MM.1S (cell line): ENCODE measurements at regions not wholly inside any gene's neighbourhood (a gene's known extent, or its start where the extent isn't known, plus 50 kb on each side); places are given as distances from the start of the nearest gene placed in this dataset.

ENCODE experiments used
- DNase-seq: peaks from one replicate; pipeline ENCODE4 v3.0.0-alpha.2; 2015
- H2AFZ ChIP-seq: fragments of 300-600 bp; sonication (generic); 2 replicates; pipeline ENCODE4 v1.6.0; 2016; ENCODE audit warnings: antibody characterized with exemption, low read length
- H3F3A ChIP-seq: fragments of 300-600 bp; sonication (generic); 2 replicates; pipeline ENCODE4 v1.6.1; 2016; ENCODE audit warnings: mild to moderate bottlenecking, antibody characterized with exemption, low read length, moderate library complexity, mixed read lengths; ENCODE audit not compliant: insufficient read depth
- H3K27ac ChIP-seq: fragments of 300-600 bp; sonication (generic); 2 replicates; pipeline ENCODE4 v1.5.1; 2016; ENCODE audit warnings: mild to moderate bottlenecking, low read length
- H3K27me3 ChIP-seq: fragments of 300-600 bp; sonication (generic); replicated peaks from 2 replicates; pipeline ENCODE4 v1.6.0; 2016; ENCODE audit warnings: low read length; ENCODE audit not compliant: insufficient read depth
- H3K36me3 ChIP-seq: fragments of 300-600 bp; sonication (generic); replicated peaks from 2 replicates; pipeline ENCODE4 v1.6.1; 2016; ENCODE audit warnings: mild to moderate bottlenecking, low read length, mixed read lengths; ENCODE audit not compliant: insufficient read depth
- H3K4me1 ChIP-seq: fragments of 300-600 bp; sonication (generic); 2 replicates; pipeline ENCODE4 v1.6.1; 2016; ENCODE audit warnings: low read length, mixed read lengths
- H3K4me2 ChIP-seq: fragments of 300-600 bp; sonication (generic); 2 replicates; pipeline ENCODE4 v1.6.0; 2016; ENCODE audit warnings: low read depth, low read length
- H3K4me3 ChIP-seq: fragments of 300-600 bp; sonication (generic); 2 replicates; pipeline ENCODE4 v1.5.1; 2016; ENCODE audit warnings: low read length, mixed read lengths
- H3K79me2 ChIP-seq: fragments of 300-600 bp; sonication (generic); 2 replicates; pipeline ENCODE4 v1.6.1; 2016; ENCODE audit warnings: mixed run types, low read length, mixed read lengths
- H3K9ac ChIP-seq: fragments of 300-600 bp; sonication (generic); 2 replicates; pipeline ENCODE4 v1.6.1; 2016; ENCODE audit warnings: low read length, mixed read lengths
- H3K9me2 ChIP-seq: fragments of 300-600 bp; sonication (generic); replicated peaks from 2 replicates; pipeline ENCODE4 v1.6.1; 2016; ENCODE audit warnings: mild to moderate bottlenecking, low read length, mixed read lengths; ENCODE audit not compliant: insufficient read depth
- H3K9me3 ChIP-seq: fragments of 300-600 bp; sonication (generic); replicated peaks from 2 replicates; pipeline ENCODE4 v1.6.1; 2016; ENCODE audit warnings: mild to moderate bottlenecking, low read length, mixed read lengths; ENCODE audit not compliant: insufficient read depth
- H4K20me1 ChIP-seq: fragments of 300-600 bp; sonication (generic); 2 replicates; pipeline ENCODE4 v1.6.1; 2016; ENCODE audit warnings: mild to moderate bottlenecking, low read length, moderate library complexity, mixed read lengths; ENCODE audit not compliant: insufficient read depth
- EZH2 ChIP-seq: fragments of 300-600 bp; sonication (generic); optimal IDR thresholded peaks from 2 replicates; pipeline ENCODE3; 2017; ENCODE audit warnings: low read depth, mild to moderate bottlenecking, antibody characterized with exemption, low read length, mixed read lengths
- EZH2phosphoT487 ChIP-seq: fragments of 300-600 bp; sonication (generic); IDR thresholded peaks from 2 replicates; pipeline ENCODE4 v1.6.1; 2018; ENCODE audit warnings: antibody characterized with exemption, low read length
- TF ChIP-seq, protein P1 (sequence below): fragments of 300-600 bp; sonication (generic); IDR thresholded peaks from 2 replicates; pipeline ENCODE4 v1.5.1; 2016; ENCODE audit warnings: antibody characterized with exemption, low read length, mixed read lengths

DNA sequence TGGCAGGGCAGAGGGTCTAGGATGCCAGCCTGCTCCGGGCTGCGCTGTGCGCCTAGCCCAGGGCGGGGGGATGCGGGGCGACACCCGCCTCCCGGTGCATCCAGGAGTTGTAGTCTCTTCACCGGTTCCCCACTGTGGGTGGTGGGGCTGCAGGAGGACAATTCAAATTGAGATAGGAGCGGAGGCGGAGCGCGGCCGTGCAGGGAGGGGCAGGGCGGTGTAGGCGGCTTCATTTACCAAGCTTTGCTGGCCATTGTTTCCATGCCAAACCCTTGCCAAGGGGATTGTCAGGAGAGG lies 2047.4 kb downstream of the TP53TG3F start:
- Histone ChIP-seq H3K79me2 (no peaks in the 10 kb centered on the region), H3F3A (no peaks in the 10 kb centered on the region), H3K27me3 (no peaks in the 10 kb centered on the region), H4K20me1 (no peaks in the 10 kb centered on the region), H3K9ac (no peak overlapping the region), H3K4me1 (no peaks in the 10 kb centered on the region), H2AFZ (no peak overlapping the region), H3K27ac (no peak overlapping the region), H3K4me3 (no peak overlapping the region), H3K36me3 (no peaks in the 10 kb centered on the region), H3K4me2 (no peak overlapping the region), H3K9me3 (no peaks in the 10 kb centered on the region), H3K9me2 (no peaks in the 10 kb centered on the region)
- TF ChIP-seq EZH2 (no peak), EZH2phosphoT487 (no peak)
- TF ChIP-seq, protein P1, sequence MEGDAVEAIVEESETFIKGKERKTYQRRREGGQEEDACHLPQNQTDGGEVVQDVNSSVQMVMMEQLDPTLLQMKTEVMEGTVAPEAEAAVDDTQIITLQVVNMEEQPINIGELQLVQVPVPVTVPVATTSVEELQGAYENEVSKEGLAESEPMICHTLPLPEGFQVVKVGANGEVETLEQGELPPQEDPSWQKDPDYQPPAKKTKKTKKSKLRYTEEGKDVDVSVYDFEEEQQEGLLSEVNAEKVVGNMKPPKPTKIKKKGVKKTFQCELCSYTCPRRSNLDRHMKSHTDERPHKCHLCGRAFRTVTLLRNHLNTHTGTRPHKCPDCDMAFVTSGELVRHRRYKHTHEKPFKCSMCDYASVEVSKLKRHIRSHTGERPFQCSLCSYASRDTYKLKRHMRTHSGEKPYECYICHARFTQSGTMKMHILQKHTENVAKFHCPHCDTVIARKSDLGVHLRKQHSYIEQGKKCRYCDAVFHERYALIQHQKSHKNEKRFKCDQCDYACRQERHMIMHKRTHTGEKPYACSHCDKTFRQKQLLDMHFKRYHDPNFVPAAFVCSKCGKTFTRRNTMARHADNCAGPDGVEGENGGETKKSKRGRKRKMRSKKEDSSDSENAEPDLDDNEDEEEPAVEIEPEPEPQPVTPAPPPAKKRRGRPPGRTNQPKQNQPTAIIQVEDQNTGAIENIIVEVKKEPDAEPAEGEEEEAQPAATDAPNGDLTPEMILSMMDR: no peak
- no peak for DNase-seq

DNA sequence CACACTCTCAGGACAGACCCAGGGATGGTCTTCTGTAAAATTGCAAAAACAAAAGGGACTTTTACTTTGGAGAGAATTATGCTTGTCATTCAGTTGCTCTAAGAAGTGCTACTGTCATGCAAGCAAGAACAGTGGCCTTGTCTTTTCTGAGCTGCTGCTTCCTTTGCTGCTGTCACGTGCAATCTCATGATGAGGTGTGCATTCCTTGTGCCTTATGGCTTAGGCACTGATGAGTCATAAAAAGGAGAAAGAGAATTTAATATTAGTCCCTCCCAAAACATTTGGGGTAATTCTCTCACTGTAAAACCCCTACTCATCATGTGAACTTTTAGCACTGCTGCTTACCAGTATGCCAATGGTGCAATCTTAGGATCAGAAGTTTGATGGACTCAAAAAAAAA lies 2051.3 kb downstream of the TP53TG3F start:
- Histone ChIP-seq H3K36me3 (no peaks in the 10 kb centered on the region), H3K27ac (no peak overlapping the region), H3K27me3 (no peaks in the 10 kb centered on the region), H3K4me3 (no peak overlapping the region), H3K9me3 (no peaks in the 10 kb centered on the region), H4K20me1 (no peaks in the 10 kb centered on the region), H3F3A (no peaks in the 10 kb centered on the region), H2AFZ (no peak overlapping the region), H3K4me2 (no peak overlapping the region), H3K79me2 (no peaks in the 10 kb centered on the region), H3K9ac (no peak overlapping the region), H3K4me1 (no peaks in the 10 kb centered on the region), H3K9me2 (no peaks in the 10 kb centered on the region)
- DNase-seq: peak; percentile 30
- TF ChIP-seq EZH2phosphoT487: no peak
- TF ChIP-seq EZH2: no peak
- TF ChIP-seq, protein P1: no peak

DNA sequence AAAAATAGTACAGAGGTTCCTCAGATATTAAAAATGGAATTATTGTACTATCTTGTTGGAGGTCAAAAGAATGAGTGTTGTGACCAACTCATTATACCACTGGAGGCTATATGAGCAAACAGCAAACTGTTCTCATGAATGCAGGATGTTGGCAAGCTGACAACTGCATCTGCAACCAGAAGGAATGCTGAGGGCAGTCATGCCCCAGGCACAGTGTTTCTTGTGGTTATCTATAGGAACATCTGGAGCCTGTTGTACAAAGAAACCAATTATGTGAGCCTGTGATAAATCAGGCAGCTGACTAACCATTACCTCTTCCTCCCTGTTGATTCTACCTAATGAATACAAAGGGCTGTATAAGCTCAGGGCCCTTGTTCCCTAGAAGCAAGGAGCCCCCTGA lies 2057.1 kb downstream of the TP53TG3F start:
- Histone ChIP-seq H4K20me1 (no peaks in the 10 kb centered on the region), H3K79me2 (no peaks in the 10 kb centered on the region), H3K4me1 (no peaks in the 10 kb centered on the region), H3K36me3 (no peaks in the 10 kb centered on the region), H3K27ac (no peak overlapping the region), H3K4me3 (no peak overlapping the region), H3F3A (no peaks in the 10 kb centered on the region), H3K9me2 (no peaks in the 10 kb centered on the region), H3K27me3 (no peaks in the 10 kb centered on the region), H3K9ac (no peak overlapping the region), H3K4me2 (no peak overlapping the region), H3K9me3 (no peaks in the 10 kb centered on the region), H2AFZ (no peak overlapping the region)
- DNase-seq: peak; percentile 45
- TF ChIP-seq EZH2 (no peak), EZH2phosphoT487 (no peak)
- TF ChIP-seq, protein P1: no peak

DNA sequence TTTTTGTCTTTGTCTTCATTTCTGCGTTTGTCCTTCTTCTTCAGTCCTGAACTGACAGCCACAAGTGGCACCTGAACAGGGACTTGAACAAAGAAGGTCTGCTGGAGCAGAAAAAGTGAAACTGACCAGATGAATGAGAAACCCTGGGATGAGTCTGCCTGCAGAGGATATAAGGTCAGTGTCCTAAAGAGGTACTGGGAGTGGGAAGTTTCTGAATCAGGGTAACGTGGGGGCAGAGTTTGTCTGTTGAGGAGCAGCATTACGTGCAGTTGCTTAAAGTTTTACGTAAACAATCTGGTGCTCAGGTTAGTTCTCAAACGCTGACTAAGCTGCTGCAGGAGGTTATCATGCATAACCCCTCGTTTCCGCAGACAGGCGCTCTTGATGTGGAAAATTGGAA lies 2057.6 kb downstream of the TP53TG3F start:
- H3K4me3 ChIP-seq: no peak overlapping the region
- no peaks in the 10 kb centered on the region for H3K27me3 ChIP-seq
- no peaks in the 10 kb centered on the region for H3K4me1 ChIP-seq
- H4K20me1 ChIP-seq: no peaks in the 10 kb centered on the region
- H3K9ac ChIP-seq: no peak overlapping the region
- H3K4me2 ChIP-seq: no peak overlapping the region
- H3K27ac ChIP-seq: no peak overlapping the region
- H3K9me2 ChIP-seq: no peaks in the 10 kb centered on the region
- no peaks in the 10 kb centered on the region for H3K36me3 ChIP-seq
- TF ChIP-seq EZH2phosphoT487 (no peak), EZH2 (no peak)
- TF ChIP-seq, protein P1: no peak
- no peaks in the 10 kb centered on the region for H3F3A ChIP-seq
- DNase-seq: no peak
- H3K9me3 ChIP-seq: no peaks in the 10 kb centered on the region
- no peaks in the 10 kb centered on the region for H3K79me2 ChIP-seq
- no peak overlapping the region for H2AFZ ChIP-seq
